Stomach (tissue), 8 donors: ENCODE measurements at regions not wholly inside any gene's neighbourhood (a gene's known extent, or its start where the extent isn't known, plus 50 kb on each side); places are given as distances from the start of the nearest gene placed in this dataset.
A peak's percentile ranks its signal among the peaks of the same experiment; 100 is the strongest.

Experiments used
- DNase-seq, 2 donors: peaks; one replicate each; pipeline versions ENCODE4 v3.0.0 to v3.0.0-alpha.2; 2013 to 2019
- H3K27ac ChIP-seq, 5 donors: fragments of 200-600 bp in 4 of 5; sonication (generic) in 4 of 5; one replicate each; pipeline ENCODE4 v1.5.1; 2013 to 2019; ENCODE audit warnings: mild to moderate bottlenecking in 1 of 5, moderate library complexity in 1 of 5
- H3K27me3 ChIP-seq, 3 donors: fragments of 200-600 bp; sonication (generic); one replicate each; pipeline ENCODE4 v1.5.1; 2017 to 2019; ENCODE audit warnings: mixed run types in 1 of 3
- H3K36me3 ChIP-seq, 4 donors: fragments of 200-600 bp; sonication (generic); 1 replicate in 3 of 4; 2 replicates in 1 of 4; pipeline ENCODE4 v1.5.1; 2016 to 2019
- H3K4me1 ChIP-seq, 4 donors: fragments of 200-600 bp; sonication (generic); one replicate each; pipeline ENCODE4 v1.5.1; 2016 to 2019
- H3K4me3 ChIP-seq, 4 donors: fragments of 200-600 bp; sonication (generic) in 3 of 4; one replicate each; pipeline ENCODE4 v1.5.1; 2016 to 2019; ENCODE audit warnings: mild to moderate bottlenecking in 1 of 4
- H3K9me3 ChIP-seq, 4 donors: fragments of 200-600 bp; sonication (generic); one replicate each; pipeline ENCODE4 v1.5.1; 2016 to 2019
- EP300 ChIP-seq: sonication (generic); formaldehyde crosslinking; IDR thresholded peaks from one replicate; pipeline ENCODE4 v1.6.1; 2017; ENCODE audit warnings: antibody characterized with exemption
- POLR2A ChIP-seq, 4 donors: fragments of 450-650 bp; IDR thresholded peaks; one replicate each; pipeline ENCODE4 v1.6.1; 2016; ENCODE audit warnings: antibody characterized with exemption in 4 of 4, control low read depth in 2 of 4, mild to moderate bottlenecking in 1 of 4, moderate library complexity in 1 of 4
- POLR2AphosphoS5 ChIP-seq, 3 donors: sonication (generic); formaldehyde crosslinking; IDR thresholded peaks; one replicate each; pipeline ENCODE4 v1.6.1; 2016; ENCODE audit warnings: antibody characterized with exemption in 3 of 3
- WGBS, 5 donors: extraction: QIAGEN DNeasy Blood & Tissue Kit in 3 of 5; methylation state at CpG; one replicate each; pipeline versions ENCODE4 v1.1.5 to v1.1.7; 2013 to 2018; 5-methylcytosine and 5-hydroxymethylcytosine counted together
- intact Hi-C: fragments of 100-400 bp; cut with DNase I; formaldehyde crosslinking; loops from one replicate; pipeline ENCODE4 v1.15.1; 2023; ENCODE audit warnings: low total_unique reads
- TF ChIP-seq, protein P1 (sequence below), 7 experiments: fragments of 450-650 bp in 4 of 7; fragments of 200-600 bp in 3 of 7; sonication (generic) in 3 of 7; IDR thresholded peaks; one replicate each; pipeline ENCODE4 v1.5.1; 2016 to 2019; ENCODE audit warnings: antibody characterized with exemption in 7 of 7, control low read depth in 2 of 7, mild to moderate bottlenecking in 1 of 7
- donor health status: healthy with polysubstance abuse.
- donor health status: Bipolar disorder and iron deficiency.
- donor health status: healthy.

DNA sequence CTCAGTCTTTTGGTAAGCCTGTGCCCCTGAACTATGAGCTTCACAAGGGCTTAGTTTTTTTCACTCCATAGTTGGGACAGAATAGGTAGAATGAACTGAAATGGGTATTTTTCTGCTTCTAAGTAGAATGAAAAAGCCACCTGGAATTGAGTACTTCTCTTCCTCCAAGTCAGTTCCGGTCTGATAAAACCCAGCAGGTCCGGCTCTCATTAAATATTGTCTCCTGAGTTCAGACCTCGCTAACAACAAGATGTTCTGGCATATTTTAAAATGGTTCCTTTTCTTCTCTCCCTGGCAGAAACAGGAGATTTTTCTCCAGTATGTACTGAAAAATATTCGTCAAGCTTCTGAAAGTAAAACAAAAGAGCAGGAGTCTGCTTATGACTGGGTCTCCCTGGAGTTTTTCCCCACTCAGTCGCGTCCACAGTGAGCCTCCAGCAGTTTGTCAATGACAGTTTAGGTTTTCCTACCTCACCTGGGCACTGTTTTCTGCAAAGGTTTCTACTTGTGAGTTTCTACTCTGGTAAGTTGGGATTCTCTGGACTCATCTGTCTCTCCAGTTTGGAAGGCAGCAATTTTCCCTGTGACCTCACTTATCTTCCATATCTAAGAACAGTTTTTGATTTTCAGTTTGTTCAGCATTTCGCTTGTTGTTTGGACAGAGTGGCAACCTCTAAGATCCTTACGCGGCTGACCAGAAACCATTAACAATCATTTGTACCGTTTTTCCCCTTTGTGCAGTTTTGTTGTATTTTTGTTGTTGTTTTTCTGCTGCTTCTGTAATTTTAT is 868.0 kb downstream of the METTL15 start:
- H3K4me1 ChIP-seq, result no peaks in the 10 kb centered on the region
- no peaks in the 10 kb centered on the region for H3K27me3 ChIP-seq
- H3K27ac ChIP-seq, result no peak overlapping the region
- TF ChIP-seq, protein P1, sequence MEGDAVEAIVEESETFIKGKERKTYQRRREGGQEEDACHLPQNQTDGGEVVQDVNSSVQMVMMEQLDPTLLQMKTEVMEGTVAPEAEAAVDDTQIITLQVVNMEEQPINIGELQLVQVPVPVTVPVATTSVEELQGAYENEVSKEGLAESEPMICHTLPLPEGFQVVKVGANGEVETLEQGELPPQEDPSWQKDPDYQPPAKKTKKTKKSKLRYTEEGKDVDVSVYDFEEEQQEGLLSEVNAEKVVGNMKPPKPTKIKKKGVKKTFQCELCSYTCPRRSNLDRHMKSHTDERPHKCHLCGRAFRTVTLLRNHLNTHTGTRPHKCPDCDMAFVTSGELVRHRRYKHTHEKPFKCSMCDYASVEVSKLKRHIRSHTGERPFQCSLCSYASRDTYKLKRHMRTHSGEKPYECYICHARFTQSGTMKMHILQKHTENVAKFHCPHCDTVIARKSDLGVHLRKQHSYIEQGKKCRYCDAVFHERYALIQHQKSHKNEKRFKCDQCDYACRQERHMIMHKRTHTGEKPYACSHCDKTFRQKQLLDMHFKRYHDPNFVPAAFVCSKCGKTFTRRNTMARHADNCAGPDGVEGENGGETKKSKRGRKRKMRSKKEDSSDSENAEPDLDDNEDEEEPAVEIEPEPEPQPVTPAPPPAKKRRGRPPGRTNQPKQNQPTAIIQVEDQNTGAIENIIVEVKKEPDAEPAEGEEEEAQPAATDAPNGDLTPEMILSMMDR (IDR thresholded peaks at IDR 0.05), result no peak
- no peak for TF ChIP-seq POLR2AphosphoS5 (IDR thresholded peaks at IDR 0.05)
- no peak for TF ChIP-seq POLR2A (IDR thresholded peaks at IDR 0.05)
- no peak for TF ChIP-seq EP300
- 27 to 58% (median 42%) methylated on average over 10 of the region's 10 CpGs for WGBS, 5 donors
- intact Hi-C loops, result no loop called here
- peak overlapping the region in 2 of 4 donors; percentile 7 to 8 for H3K4me3 ChIP-seq
- no peaks in the 10 kb centered on the region for H3K36me3 ChIP-seq
- DNase-seq, result peak in 1 of 2 donors; percentile 2
- no peaks in the 10 kb centered on the region for H3K9me3 ChIP-seq

DNA sequence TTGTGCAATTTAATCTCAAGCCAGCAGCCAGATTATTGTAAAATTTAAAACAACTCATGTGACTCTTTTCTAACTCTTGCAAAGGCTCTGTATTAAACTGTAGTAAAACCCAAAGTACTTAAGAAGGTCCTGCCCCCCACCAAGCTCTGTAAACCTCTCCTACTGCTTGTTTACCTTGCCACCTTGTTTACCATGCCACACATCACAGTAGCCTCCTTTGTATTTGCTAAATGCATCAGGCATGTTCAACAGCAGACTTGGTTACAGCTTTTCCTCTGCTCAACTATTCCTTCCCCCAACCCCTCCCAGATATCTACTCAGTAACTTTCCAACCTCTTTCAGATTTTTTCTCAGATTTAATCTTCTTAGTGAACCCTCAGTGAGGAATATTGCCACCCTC is 861.6 kb downstream of the METTL15 start:
- Histone ChIP-seq H3K4me3 (no peak overlapping the region), H3K27ac (no peak overlapping the region), H3K4me1 (no peaks in the 10 kb centered on the region), H3K36me3 (no peaks in the 10 kb centered on the region), H3K9me3 (no peaks in the 10 kb centered on the region), H3K27me3 (no peaks in the 10 kb centered on the region)
- no peak for DNase-seq
- intact Hi-C loops, result no loop called here
- TF ChIP-seq EP300 (no peak), POLR2AphosphoS5 (IDR thresholded peaks at IDR 0.05) (no peak), POLR2A (IDR thresholded peaks at IDR 0.05) (no peak)
- TF ChIP-seq, protein P1 (IDR thresholded peaks at IDR 0.05), result no peak

DNA sequence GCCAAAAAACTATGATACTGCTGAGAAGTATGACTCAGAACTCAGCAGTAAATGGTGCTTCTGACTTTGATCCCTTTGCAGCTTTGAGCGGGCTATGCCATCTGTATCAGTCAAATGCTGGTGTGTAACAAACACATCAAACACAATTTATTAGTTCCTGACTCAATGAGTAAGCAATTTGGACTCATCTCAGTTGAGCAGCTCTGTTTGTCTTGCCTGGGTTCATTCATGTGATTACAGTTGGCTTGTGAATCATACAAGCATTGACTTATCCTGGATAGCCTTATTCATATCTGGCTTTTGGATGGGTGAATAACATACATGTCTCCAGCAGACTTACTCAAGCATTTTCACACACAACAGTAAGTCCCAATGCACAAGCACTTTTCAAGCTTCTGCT is 858.8 kb downstream of the METTL15 start:
- intact Hi-C loops, result no loop called here
- no peaks in the 10 kb centered on the region for H3K4me1 ChIP-seq
- H3K4me3 ChIP-seq, result no peak overlapping the region

GRCh38 chr11:28965819-28966218 is 857.6 kb downstream of the METTL15 start:
- Histone ChIP-seq H3K9me3 (no peaks in the 10 kb centered on the region), H3K36me3 (no peaks in the 10 kb centered on the region), H3K27ac (no peak overlapping the region), H3K4me1 (no peaks in the 10 kb centered on the region), H3K4me3 (no peak overlapping the region), H3K27me3 (no peaks in the 10 kb centered on the region)
- no peak for TF ChIP-seq POLR2AphosphoS5 (IDR thresholded peaks at IDR 0.05)
- TF ChIP-seq, protein P1 (IDR thresholded peaks at IDR 0.05), result no peak
- no peak for TF ChIP-seq EP300
- TF ChIP-seq POLR2A (IDR thresholded peaks at IDR 0.05), result no peak
- DNase-seq, result no peak
- 81 to 93% (median 89%) methylated on average over 1 of the region's 1 CpG for WGBS, 5 donors
- intact Hi-C loops, result no loop called here

More for the DNA sequence above, 858.8 kb downstream of the METTL15 start:
- H3K27me3 ChIP-seq, result no peaks in the 10 kb centered on the region
- no peak for DNase-seq
- H3K9me3 ChIP-seq, result no peaks in the 10 kb centered on the region
- WGBS, 5 donors, result 77 to 94% (median 87%) methylated on average over 1 of the region's 1 CpG
- H3K36me3 ChIP-seq, result no peaks in the 10 kb centered on the region
- TF ChIP-seq POLR2A (IDR thresholded peaks at IDR 0.05) (no peak), POLR2AphosphoS5 (IDR thresholded peaks at IDR 0.05) (no peak), EP300 (no peak)
- H3K27ac ChIP-seq, result no peak overlapping the region

GRCh38 chr11:28964811-28965210 is 856.6 kb downstream of the METTL15 start:
- Histone ChIP-seq H3K27ac (no peak overlapping the region), H3K4me3 (no peak overlapping the region), H3K27me3 (no peaks in the 10 kb centered on the region), H3K4me1 (no peaks in the 10 kb centered on the region), H3K36me3 (no peaks in the 10 kb centered on the region), H3K9me3 (no peaks in the 10 kb centered on the region)
- WGBS, 5 donors, result 41 to 83% (median 79%) methylated on average over 1 of the region's 1 CpG
- intact Hi-C loops, result no loop called here
- TF ChIP-seq, protein P1 (IDR thresholded peaks at IDR 0.05), result no peak
- TF ChIP-seq EP300, result no peak
- TF ChIP-seq POLR2AphosphoS5 (IDR thresholded peaks at IDR 0.05), result no peak
- DNase-seq, result no peak
